ENCODE measurements at regions not wholly inside any gene's neighbourhood (a gene's known extent, or its start where the extent isn't known, plus 50 kb on each side); places are given as distances from the start of the nearest gene placed in this dataset.

GRCh38 chr4:166635367-166635766 is 598.9 kb downstream of the SPOCK3 start:
- no peak for DNase-seq (ENCODE audit: low spot score)

GRCh38 chr4:166637816-166638215 is 596.5 kb downstream of the SPOCK3 start:
- no peak for DNase-seq (ENCODE audit: low spot score)

GRCh38 chr4:166655231-166655630 is 579.1 kb downstream of the SPOCK3 start:
- no peak for DNase-seq (ENCODE audit: low spot score)

- DNase-seq (ENCODE audit: low spot score): no peak
Observed at GRCh38 chr4:166655705-166656104, 578.6 kb downstream of the SPOCK3 start.

GRCh38 chr4:166657261-166657660 is 577.0 kb downstream of the SPOCK3 start:
- DNase-seq (ENCODE audit: low spot score): no peak

- DNase-seq (ENCODE audit: low spot score): no peak
Observed at GRCh38 chr4:166658585-166658984, 575.7 kb downstream of the SPOCK3 start.

GRCh38 chr4:166662266-166662843 is 571.9 kb downstream of the SPOCK3 start:
- DNase-seq (ENCODE audit: low spot score): no peak

GRCh38 chr4:166670341-166670740 is 564.0 kb downstream of the SPOCK3 start:
- DNase-seq (ENCODE audit: low spot score): no peak

- no peak for DNase-seq (ENCODE audit: low spot score)
Observed at GRCh38 chr4:166673911-166674310, 560.4 kb downstream of the SPOCK3 start.

- no peak for DNase-seq (ENCODE audit: low spot score)
Observed at GRCh38 chr4:166675411-166675810, 558.9 kb downstream of the SPOCK3 start.

GRCh38 chr4:166680796-166681195 is 553.5 kb downstream of the SPOCK3 start:
- DNase-seq (ENCODE audit: low spot score): no peak

GRCh38 chr4:166682200-166682599 is 552.1 kb downstream of the SPOCK3 start:
- DNase-seq (ENCODE audit: low spot score): no peak

All from activated CD4-positive, alpha-beta T cell treated with anti-CD3 and anti-CD28 coated beads, Interleukin-2, Interleukin-4, amounts not matched to agents 100 ng/mL and 50 ng/mL, durations not matched to agents 16 hours and 8 hours (primary cell).